ENCODE measurements at regions not wholly inside any gene's neighbourhood (a gene's known extent, or its start where the extent isn't known, plus 50 kb on each side); places are given as distances from the start of the nearest gene placed in this dataset.

DNA sequence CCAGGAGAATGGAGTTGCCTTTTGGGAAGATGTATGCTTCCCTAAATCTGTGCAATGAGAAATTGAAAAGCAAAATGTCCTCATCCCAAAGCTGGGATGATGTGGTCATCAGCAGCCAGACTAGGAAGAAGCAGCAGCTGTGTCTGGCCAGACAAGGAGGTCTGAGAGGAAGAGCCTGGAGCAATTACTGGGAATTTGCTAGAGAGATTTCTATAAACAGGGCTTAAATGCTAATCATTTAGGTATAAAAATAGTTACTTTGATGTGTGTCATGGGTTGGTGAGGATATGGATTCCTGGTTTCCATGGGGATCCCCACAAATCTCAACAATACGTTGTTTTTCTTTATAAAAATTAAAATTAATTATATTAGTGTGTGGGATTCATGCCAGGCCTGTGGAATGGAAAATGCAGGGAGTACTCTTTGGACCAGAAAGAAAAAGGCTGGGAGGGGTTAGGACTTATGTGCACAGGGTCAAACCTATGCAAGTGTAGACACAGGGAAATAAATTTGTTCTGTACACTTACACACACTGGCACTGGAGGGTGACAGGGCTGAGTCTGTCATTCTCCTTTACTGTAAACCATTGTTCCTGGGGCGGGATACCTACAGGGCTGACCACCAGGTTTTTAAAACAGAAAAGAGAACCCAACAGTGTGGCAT, 58.7 kb upstream of the TRPC7 start:
- TF ChIP-seq, protein P1, sequence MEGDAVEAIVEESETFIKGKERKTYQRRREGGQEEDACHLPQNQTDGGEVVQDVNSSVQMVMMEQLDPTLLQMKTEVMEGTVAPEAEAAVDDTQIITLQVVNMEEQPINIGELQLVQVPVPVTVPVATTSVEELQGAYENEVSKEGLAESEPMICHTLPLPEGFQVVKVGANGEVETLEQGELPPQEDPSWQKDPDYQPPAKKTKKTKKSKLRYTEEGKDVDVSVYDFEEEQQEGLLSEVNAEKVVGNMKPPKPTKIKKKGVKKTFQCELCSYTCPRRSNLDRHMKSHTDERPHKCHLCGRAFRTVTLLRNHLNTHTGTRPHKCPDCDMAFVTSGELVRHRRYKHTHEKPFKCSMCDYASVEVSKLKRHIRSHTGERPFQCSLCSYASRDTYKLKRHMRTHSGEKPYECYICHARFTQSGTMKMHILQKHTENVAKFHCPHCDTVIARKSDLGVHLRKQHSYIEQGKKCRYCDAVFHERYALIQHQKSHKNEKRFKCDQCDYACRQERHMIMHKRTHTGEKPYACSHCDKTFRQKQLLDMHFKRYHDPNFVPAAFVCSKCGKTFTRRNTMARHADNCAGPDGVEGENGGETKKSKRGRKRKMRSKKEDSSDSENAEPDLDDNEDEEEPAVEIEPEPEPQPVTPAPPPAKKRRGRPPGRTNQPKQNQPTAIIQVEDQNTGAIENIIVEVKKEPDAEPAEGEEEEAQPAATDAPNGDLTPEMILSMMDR (IDR thresholded peaks at IDR 0.05; ENCODE audit: poor library complexity, severe bottlenecking) = no peak
- TF ChIP-seq EZH2 (IDR thresholded peaks at IDR 0.05; ENCODE audit: borderline replicate concordance, insufficient read depth, low read length, poor library complexity, severe bottlenecking) (no peak), EP300 (conservative IDR thresholded peaks at IDR 0.05; ENCODE audit: poor library complexity, severe bottlenecking) (no peak), TAF1 (IDR thresholded peaks at IDR 0.05; ENCODE audit: low read depth) (no peak), POLR2AphosphoS5 (IDR thresholded peaks at IDR 0.05) (no peak), RAD21 (conservative IDR thresholded peaks at IDR 0.05) (no peak), SMC3 (conservative IDR thresholded peaks at IDR 0.05; ENCODE audit: poor library complexity) (no peak), MXI1 (conservative IDR thresholded peaks at IDR 0.05; ENCODE audit: poor library complexity, severe bottlenecking) (no peak)
- TF ChIP-seq, protein P2, sequence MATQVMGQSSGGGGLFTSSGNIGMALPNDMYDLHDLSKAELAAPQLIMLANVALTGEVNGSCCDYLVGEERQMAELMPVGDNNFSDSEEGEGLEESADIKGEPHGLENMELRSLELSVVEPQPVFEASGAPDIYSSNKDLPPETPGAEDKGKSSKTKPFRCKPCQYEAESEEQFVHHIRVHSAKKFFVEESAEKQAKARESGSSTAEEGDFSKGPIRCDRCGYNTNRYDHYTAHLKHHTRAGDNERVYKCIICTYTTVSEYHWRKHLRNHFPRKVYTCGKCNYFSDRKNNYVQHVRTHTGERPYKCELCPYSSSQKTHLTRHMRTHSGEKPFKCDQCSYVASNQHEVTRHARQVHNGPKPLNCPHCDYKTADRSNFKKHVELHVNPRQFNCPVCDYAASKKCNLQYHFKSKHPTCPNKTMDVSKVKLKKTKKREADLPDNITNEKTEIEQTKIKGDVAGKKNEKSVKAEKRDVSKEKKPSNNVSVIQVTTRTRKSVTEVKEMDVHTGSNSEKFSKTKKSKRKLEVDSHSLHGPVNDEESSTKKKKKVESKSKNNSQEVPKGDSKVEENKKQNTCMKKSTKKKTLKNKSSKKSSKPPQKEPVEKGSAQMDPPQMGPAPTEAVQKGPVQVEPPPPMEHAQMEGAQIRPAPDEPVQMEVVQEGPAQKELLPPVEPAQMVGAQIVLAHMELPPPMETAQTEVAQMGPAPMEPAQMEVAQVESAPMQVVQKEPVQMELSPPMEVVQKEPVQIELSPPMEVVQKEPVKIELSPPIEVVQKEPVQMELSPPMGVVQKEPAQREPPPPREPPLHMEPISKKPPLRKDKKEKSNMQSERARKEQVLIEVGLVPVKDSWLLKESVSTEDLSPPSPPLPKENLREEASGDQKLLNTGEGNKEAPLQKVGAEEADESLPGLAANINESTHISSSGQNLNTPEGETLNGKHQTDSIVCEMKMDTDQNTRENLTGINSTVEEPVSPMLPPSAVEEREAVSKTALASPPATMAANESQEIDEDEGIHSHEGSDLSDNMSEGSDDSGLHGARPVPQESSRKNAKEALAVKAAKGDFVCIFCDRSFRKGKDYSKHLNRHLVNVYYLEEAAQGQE (IDR thresholded peaks at IDR 0.05; ENCODE audit: borderline replicate concordance) = no peak

Measured in neural cell (in vitro differentiated cells).